Small intestine (tissue), 7 donors: ENCODE measurements at regions not wholly inside any gene's neighbourhood (a gene's known extent, or its start where the extent isn't known, plus 50 kb on each side); places are given as distances from the start of the nearest gene placed in this dataset.

Source experiments
- DNase-seq, 2 donors: peaks; one replicate each; pipeline versions ENCODE4 v3.0.0 to v3.0.0-alpha.2; 2013
- FAIRE-seq: peaks from 2 replicates; lab custom pipeline; 2012; peaks lifted over from hg19 to GRCh38; lab: Jason Lieb, UNC
- H3K27ac ChIP-seq, 3 donors: one replicate each; pipeline ENCODE4 v1.5.1; 2013; ENCODE audit warnings: low read length in 2 of 3, mild to moderate bottlenecking in 2 of 3, control low read depth in 1 of 3, inconsistent platforms in 1 of 3, low read depth in 1 of 3, moderate library complexity in 1 of 3
- H3K27me3 ChIP-seq, 3 donors: one replicate each; pipeline ENCODE4 v1.6.1; 2013; ENCODE audit warnings: low read length in 3 of 3, inconsistent platforms in 1 of 3; ENCODE audit not compliant: control insufficient read depth in 3 of 3, insufficient read depth in 3 of 3
- H3K36me3 ChIP-seq, 3 donors: one replicate each; pipeline ENCODE4 v1.6.1; 2013; ENCODE audit warnings: low read length in 3 of 3, inconsistent platforms in 1 of 3, low read depth in 1 of 3, mild to moderate bottlenecking in 1 of 3, moderate library complexity in 1 of 3; ENCODE audit not compliant: control insufficient read depth in 3 of 3, insufficient read depth in 2 of 3
- H3K4me1 ChIP-seq, 3 donors: one replicate each; pipeline ENCODE4 v1.6.1; 2013; ENCODE audit warnings: low read length in 2 of 3, inconsistent platforms in 1 of 3, low read depth in 1 of 3, mild to moderate bottlenecking in 1 of 3, moderate library complexity in 1 of 3; ENCODE audit not compliant: control insufficient read depth in 3 of 3, insufficient read depth in 2 of 3
- H3K4me3 ChIP-seq, 3 donors: one replicate each; pipeline ENCODE4 v1.5.1; 2013; ENCODE audit warnings: low read length in 3 of 3, control low read depth in 1 of 3, inconsistent platforms in 1 of 3, low read depth in 1 of 3, mild to moderate bottlenecking in 1 of 3, moderate library complexity in 1 of 3
- H3K9me3 ChIP-seq, 2 donors: one replicate each; pipeline ENCODE4 v1.6.1; 2013; ENCODE audit warnings: low read depth in 1 of 2, low read length in 1 of 2; ENCODE audit not compliant: control insufficient read depth in 2 of 2, insufficient read depth in 1 of 2
- WGBS, 3 donors: extraction: QIAGEN DNeasy Blood & Tissue Kit; methylation state at CpG; one replicate each; pipeline ENCODE4 v1.1.7; 2013; 5-methylcytosine and 5-hydroxymethylcytosine counted together
- donor health status: healthy with polysubstance abuse.
- donor health status: control.
- donor health status: control.
- donor health status: Bipolar disorder and iron deficiency.
- donor health status: healthy.

GRCh38 chr10:90321132-90321816 is 536.6 kb downstream of the HTR7 start:
- FAIRE-seq, result no peak
- 78 to 93% (median 84%) methylated on average over 3 of the region's 3 CpGs for WGBS, 3 donors
- Histone ChIP-seq H3K27ac (no peak overlapping the region), H3K4me1 (no peaks in the 10 kb centered on the region), H3K27me3 (peaks cover 0 to 14% (median 0%) of the 10 kb centered on the region in 3 donors), H3K36me3 (no peaks in the 10 kb centered on the region), H3K9me3 (no peaks in the 10 kb centered on the region), H3K4me3 (no peak overlapping the region)
- no peak for DNase-seq

GRCh38 chr10:90326498-90327267 is 531.2 kb downstream of the HTR7 start:
- no peaks in the 10 kb centered on the region for H3K9me3 ChIP-seq
- DNase-seq, result no peak
- no peak overlapping the region for H3K27ac ChIP-seq
- no peak overlapping the region for H3K4me3 ChIP-seq
- 79 to 95% (median 79%) methylated on average over 2 of the region's 2 CpGs for WGBS, 3 donors
- no peaks in the 10 kb centered on the region for H3K4me1 ChIP-seq
- FAIRE-seq, result no peak
- peaks cover 0 to 7% (median 0%) of the 10 kb centered on the region in 3 donors for H3K27me3 ChIP-seq
- H3K36me3 ChIP-seq, result no peaks in the 10 kb centered on the region

- H3K9me3 ChIP-seq, result no peaks in the 10 kb centered on the region
- H3K27ac ChIP-seq, result no peak overlapping the region
- peaks cover 0 to 7% (median 0%) of the 10 kb centered on the region in 3 donors for H3K27me3 ChIP-seq
- no peaks in the 10 kb centered on the region for H3K36me3 ChIP-seq
- H3K4me3 ChIP-seq, result no peak overlapping the region
- no peaks in the 10 kb centered on the region for H3K4me1 ChIP-seq
- DNase-seq (no peak), FAIRE-seq (no peak)
- 60 to 87% (median 81%) methylated on average over 4 of the region's 4 CpGs for WGBS, 3 donors
Measured at GRCh38 chr10:90327611-90328010, 530.2 kb downstream of the HTR7 start.

GRCh38 chr10:90328459-90328858 is 529.4 kb downstream of the HTR7 start:
- FAIRE-seq, result no peak

GRCh38 chr10:90328896-90329295 is 528.9 kb downstream of the HTR7 start:
- WGBS, 3 donors, result 79 to 100% (median 100%) methylated on average over 1 of the region's 1 CpG
- DNase-seq (no peak), FAIRE-seq (no peak)

More at GRCh38 chr10:90328459-90328858, 529.4 kb downstream of the HTR7 start:
- Histone ChIP-seq H3K4me3 (no peak overlapping the region), H3K4me1 (no peaks in the 10 kb centered on the region), H3K36me3 (no peaks in the 10 kb centered on the region), H3K27ac (no peak overlapping the region), H3K9me3 (no peaks in the 10 kb centered on the region), H3K27me3 (peaks cover 0 to 7% (median 0%) of the 10 kb centered on the region in 3 donors)
- no peak for DNase-seq
- 68 to 90% (median 76%) methylated on average over 1 of the region's 1 CpG for WGBS, 3 donors

GRCh38 chr10:90337316-90337715 is 520.5 kb downstream of the HTR7 start:
- Histone ChIP-seq H3K4me1 (no peaks in the 10 kb centered on the region), H3K36me3 (no peaks in the 10 kb centered on the region), H3K4me3 (no peak overlapping the region), H3K27me3 (peaks cover 0 to 10% (median 0%) of the 10 kb centered on the region in 3 donors), H3K27ac (no peak overlapping the region), H3K9me3 (no peaks in the 10 kb centered on the region)
- 56 to 64% (median 60%) methylated on average over 1 of the region's 1 CpG for WGBS, 3 donors
- no peak for DNase-seq
- FAIRE-seq, result no peak

More at GRCh38 chr10:90328896-90329295, 528.9 kb downstream of the HTR7 start:
- Histone ChIP-seq H3K27me3 (peaks cover 0 to 7% (median 0%) of the 10 kb centered on the region in 3 donors), H3K4me1 (no peaks in the 10 kb centered on the region), H3K27ac (no peak overlapping the region), H3K9me3 (no peaks in the 10 kb centered on the region), H3K4me3 (no peak overlapping the region), H3K36me3 (no peaks in the 10 kb centered on the region)

GRCh38 chr10:90342480-90342879 is 515.4 kb downstream of the HTR7 start:
- no peak for FAIRE-seq
- Histone ChIP-seq H3K27me3 (peaks cover 0 to 13% (median 0%) of the 10 kb centered on the region in 3 donors), H3K4me3 (no peak overlapping the region)

GRCh38 chr10:90344226-90344625 is 513.6 kb downstream of the HTR7 start:
- H3K27me3 ChIP-seq, result peaks cover 0 to 15% (median 0%) of the 10 kb centered on the region in 3 donors
- H3K36me3 ChIP-seq, result no peaks in the 10 kb centered on the region
- no peaks in the 10 kb centered on the region for H3K9me3 ChIP-seq
- H3K4me3 ChIP-seq, result no peak overlapping the region
- DNase-seq (no peak), FAIRE-seq (no peak)
- no peak overlapping the region for H3K27ac ChIP-seq
- H3K4me1 ChIP-seq, result no peaks in the 10 kb centered on the region

More at GRCh38 chr10:90342480-90342879, 515.4 kb downstream of the HTR7 start:
- no peaks in the 10 kb centered on the region for H3K9me3 ChIP-seq
- no peak overlapping the region for H3K27ac ChIP-seq
- no peak for DNase-seq
- H3K4me1 ChIP-seq, result no peaks in the 10 kb centered on the region
- no peaks in the 10 kb centered on the region for H3K36me3 ChIP-seq
